GM12865 (cell line): ENCODE measurements at regions not wholly inside any gene's neighbourhood (a gene's known extent, or its start where the extent isn't known, plus 50 kb on each side); places are given as distances from the start of the nearest gene placed in this dataset.

Source experiments
- DNase-seq: peaks from one replicate; pipeline ENCODE4 v3.0.0; 2010; ENCODE audit warnings: low read depth
- H3K4me3 ChIP-seq: 2 replicates; pipeline ENCODE4 v1.5.1; 2011; ENCODE audit warnings: mild to moderate bottlenecking, low read depth, low read length, control low read depth
- CTCF ChIP-seq: IDR thresholded peaks from 2 replicates; pipeline ENCODE4 v1.5.1; 2011; ENCODE audit warnings: low read length, control low read depth, low read depth, inconsistent platforms; ENCODE audit not compliant: insufficient read depth; ENCODE audit errors: missing control alignments

- TF ChIP-seq CTCF: no peak
- DNase-seq: no peak
- no peak overlapping the region for H3K4me3 ChIP-seq
Measured at GRCh38 chr3:106126067-106126845, 257.4 kb upstream of the CBLB start.

- H3K4me3 ChIP-seq: no peak overlapping the region
- no peak for TF ChIP-seq CTCF
- DNase-seq: no peak
Measured at GRCh38 chr3:106126846-106127235, 258.0 kb upstream of the CBLB start.

- H3K4me3 ChIP-seq: no peak overlapping the region
- DNase-seq: no peak
- TF ChIP-seq CTCF: no peak
Measured at GRCh38 chr3:106129939-106130338, 261.1 kb upstream of the CBLB start.

- no peak for TF ChIP-seq CTCF
- no peak overlapping the region for H3K4me3 ChIP-seq
- no peak for DNase-seq
Measured at GRCh38 chr3:106130384-106131198, 261.8 kb upstream of the CBLB start.

- TF ChIP-seq CTCF: no peak
- DNase-seq: no peak
Measured at GRCh38 chr3:106135451-106136160, 266.8 kb upstream of the CBLB start.

GRCh38 chr3:106139826-106140225, 271.0 kb upstream of the CBLB start:
- no peak for TF ChIP-seq CTCF
- no peak overlapping the region for H3K4me3 ChIP-seq
- DNase-seq: no peak

More at GRCh38 chr3:106135451-106136160, 266.8 kb upstream of the CBLB start:
- H3K4me3 ChIP-seq: no peak overlapping the region
